HG03175 (cell line): ENCODE measurements at regions not wholly inside any gene's neighbourhood (a gene's known extent, or its start where the extent isn't known, plus 50 kb on each side); places are given as distances from the start of the nearest gene placed in this dataset.

Experiments used
- ATAC-seq: cut with Tn5 transposase; IDR thresholded peaks from one replicate; pipeline ENCODE4 v1.9.1; 2021; ENCODE audit warnings: mild to moderate bottlenecking, moderate library complexity; ENCODE audit not compliant: unreplicated experiment

GRCh38 chr21:26784974-26785373 lies 60.2 kb downstream of the ADAMTS1 start:
- ATAC-seq, result no peak

GRCh38 chr21:26783466-26784195 lies 61.6 kb downstream of the ADAMTS1 start:
- no peak for ATAC-seq

GRCh38 chr21:26782747-26783146 lies 62.5 kb downstream of the ADAMTS1 start:
- no peak for ATAC-seq

- no peak for ATAC-seq
Observed at GRCh38 chr21:26782331-26782730, 62.9 kb downstream of the ADAMTS1 start.

- no peak for ATAC-seq
Observed at GRCh38 chr21:26781331-26781730, 63.9 kb downstream of the ADAMTS1 start.

- no peak for ATAC-seq
Observed at GRCh38 chr21:26777166-26777565, 68.0 kb downstream of the ADAMTS1 start.

- no peak for ATAC-seq
Observed at GRCh38 chr21:26776310-26777021, 68.7 kb downstream of the ADAMTS1 start.

- no peak for ATAC-seq
Observed at GRCh38 chr21:26773058-26773457, 72.2 kb downstream of the ADAMTS1 start.

GRCh38 chr21:26769613-26770188 lies 75.5 kb downstream of the ADAMTS1 start:
- no peak for ATAC-seq

- no peak for ATAC-seq
Observed at GRCh38 chr21:26766826-26767325, 78.3 kb downstream of the ADAMTS1 start.

- ATAC-seq, result no peak
Observed at GRCh38 chr21:26761174-26761915, 83.9 kb downstream of the ADAMTS1 start.

- ATAC-seq, result no peak
Observed at GRCh38 chr21:26759731-26760130, 85.5 kb downstream of the ADAMTS1 start.

GRCh38 chr21:26758083-26758880 lies 86.9 kb downstream of the ADAMTS1 start:
- no peak for ATAC-seq

GRCh38 chr21:26756491-26757159 lies 88.6 kb downstream of the ADAMTS1 start:
- ATAC-seq, result no peak

GRCh38 chr21:26754853-26755252 lies 90.4 kb downstream of the ADAMTS1 start:
- ATAC-seq, result no peak

GRCh38 chr21:26753822-26754221 lies 91.4 kb downstream of the ADAMTS1 start:
- no peak for ATAC-seq

GRCh38 chr21:26752849-26753248 lies 92.4 kb downstream of the ADAMTS1 start:
- no peak for ATAC-seq

- no peak for ATAC-seq
Observed at GRCh38 chr21:26751305-26751704, 93.9 kb downstream of the ADAMTS1 start.

GRCh38 chr21:26748066-26748465 lies 97.1 kb downstream of the ADAMTS1 start:
- ATAC-seq, result no peak

- no peak for ATAC-seq
Observed at GRCh38 chr21:26747216-26747615, 98.0 kb downstream of the ADAMTS1 start.
